Caco-2 (cell line): ENCODE measurements at regions not wholly inside any gene's neighbourhood (a gene's known extent, or its start where the extent isn't known, plus 50 kb on each side); places are given as distances from the start of the nearest gene placed in this dataset.

Experiments
- BruUV-seq: library from RNA; stranded (reverse); fragments of 400-500 nt; replicated peaks from 2 replicates; lab custom pipeline; 2021; lab: Mats Ljungman, UMichigan
- CTCF ChIA-PET: fragments of 300-600 bp; sonication (Branson Sonifier 250); formaldehyde crosslinking; loops from one replicate; lab custom pipeline; 2022; ENCODE audit warnings: antibody characterized with exemption; lab: Charles Lee
- POLR2A ChIA-PET: fragments of 300-600 bp; sonication (Branson Sonifier 250); formaldehyde crosslinking; loops from one replicate; lab custom pipeline; 2022; ENCODE audit warnings: antibody characterized with exemption; lab: Charles Lee
- DNase-seq, 2 experiments: peaks; one replicate each; pipeline versions ENCODE4 v3.0.0 to v3.0.0-alpha.2; 2020 to 2022
- H3K27me3 ChIP-seq: replicated peaks from 2 replicates; pipeline ENCODE4 v1.6.0; 2011; ENCODE audit warnings: low read length; ENCODE audit not compliant: control insufficient read depth, insufficient read depth
- H3K36me3 ChIP-seq: 2 replicates; pipeline ENCODE4 v1.5.1; 2011; ENCODE audit warnings: low read length; ENCODE audit not compliant: control insufficient read depth, insufficient read depth
- H3K4me1 ChIP-seq: fragments of 250-450 bp; sonication (Bioruptor Pico); 2 replicates; pipeline ENCODE4 v1.5.1; 2020; ENCODE audit warnings: mild to moderate bottlenecking
- H3K4me3 ChIP-seq: 2 replicates; pipeline ENCODE4 v1.5.1; 2011; ENCODE audit warnings: low read depth, mild to moderate bottlenecking, control low read depth, low read length
- H3K9me3 ChIP-seq: fragments of 250-450 bp; sonication (Bioruptor Pico); 2 replicates; pipeline ENCODE4 v1.5.1; 2020; ENCODE audit warnings: mild to moderate bottlenecking, moderate library complexity
- H3K27ac Mint-ChIP-seq: one replicate; pipeline ENCODE4 v1.8.0; 2022; ENCODE audit warnings: mixed read lengths; ENCODE audit not compliant: unreplicated experiment
- H3K27me3 Mint-ChIP-seq: one replicate; pipeline ENCODE4 v1.8.0; 2022; ENCODE audit warnings: mixed read lengths; ENCODE audit not compliant: insufficient read depth, unreplicated experiment
- H3K36me3 Mint-ChIP-seq: one replicate; pipeline ENCODE4 v1.8.0; 2022; ENCODE audit warnings: mild to moderate bottlenecking, mixed read lengths; ENCODE audit not compliant: insufficient read depth, unreplicated experiment
- H3K4me1 Mint-ChIP-seq: one replicate; pipeline ENCODE4 v1.8.0; 2022; ENCODE audit warnings: low read depth, mixed read lengths; ENCODE audit not compliant: unreplicated experiment
- H3K4me3 Mint-ChIP-seq: one replicate; pipeline ENCODE4 v1.8.0; 2022; ENCODE audit warnings: mild to moderate bottlenecking, moderate library complexity, mixed read lengths; ENCODE audit not compliant: unreplicated experiment
- H3K9me3 Mint-ChIP-seq: one replicate; pipeline ENCODE4 v1.8.0; 2022; ENCODE audit warnings: mixed read lengths; ENCODE audit not compliant: unreplicated experiment
- intact Hi-C: fragments of 100-400 bp; cut with micrococcal nuclease; formaldehyde crosslinking; loops from one replicate; pipeline ENCODE4 v1.10.0; 2022; ENCODE audit not compliant: unreplicated experiment
- TF ChIP-seq, protein P1 (sequence below), 2 experiments: fragments of 200-600 bp in 1 of 2; IDR thresholded peaks; 1 replicate in 1 of 2; 2 replicates in 1 of 2; pipeline versions ENCODE4 v1.5.1 to v1.8.0; 2011 to 2022; ENCODE audit warnings: antibody characterized with exemption in 1 of 2, control low read depth in 1 of 2, inconsistent platforms in 1 of 2, low read depth in 1 of 2, low read length in 1 of 2, mild to moderate bottlenecking in 1 of 2, moderate library complexity in 1 of 2; ENCODE audit not compliant: insufficient read depth in 1 of 2, severe bottlenecking in 1 of 2, unreplicated experiment in 1 of 2

DNA sequence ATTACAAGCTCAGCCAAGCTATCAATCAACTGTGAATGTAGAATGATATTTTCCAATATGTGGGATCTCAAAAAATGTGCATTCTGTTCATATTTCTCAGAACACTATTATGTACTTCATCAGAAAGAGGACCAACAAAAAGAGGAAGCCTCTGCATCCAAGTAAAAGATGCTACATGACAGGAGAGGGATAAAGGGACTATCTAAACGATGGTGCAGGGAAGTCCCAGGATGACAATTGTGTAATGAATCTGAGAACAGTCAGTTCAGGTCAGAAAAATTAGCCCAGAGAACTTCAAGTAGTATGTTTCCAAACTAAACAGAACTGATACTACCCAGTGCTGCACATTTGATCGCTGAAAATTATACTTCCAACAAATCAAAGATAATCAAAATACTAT, 127.0 kb downstream of the ZNF330 start:
- no peaks in the 10 kb centered on the region for H3K9me3 Mint-ChIP-seq
- H3K27ac Mint-ChIP-seq = no peak overlapping the region
- H3K4me1 Mint-ChIP-seq = no peaks in the 10 kb centered on the region
- ChIA-PET CTCF (interaction anchor here (1.1 kb wide), 1 partner anchor 306 kb away, joined by 4 read pairs; no protein-coding TSS in a partner anchor), POLR2A (no interaction called here)
- intact Hi-C loops = no loop called here
- DNase-seq = no peak
- no peaks in the 10 kb centered on the region for H3K9me3 ChIP-seq
- TF ChIP-seq, protein P1, sequence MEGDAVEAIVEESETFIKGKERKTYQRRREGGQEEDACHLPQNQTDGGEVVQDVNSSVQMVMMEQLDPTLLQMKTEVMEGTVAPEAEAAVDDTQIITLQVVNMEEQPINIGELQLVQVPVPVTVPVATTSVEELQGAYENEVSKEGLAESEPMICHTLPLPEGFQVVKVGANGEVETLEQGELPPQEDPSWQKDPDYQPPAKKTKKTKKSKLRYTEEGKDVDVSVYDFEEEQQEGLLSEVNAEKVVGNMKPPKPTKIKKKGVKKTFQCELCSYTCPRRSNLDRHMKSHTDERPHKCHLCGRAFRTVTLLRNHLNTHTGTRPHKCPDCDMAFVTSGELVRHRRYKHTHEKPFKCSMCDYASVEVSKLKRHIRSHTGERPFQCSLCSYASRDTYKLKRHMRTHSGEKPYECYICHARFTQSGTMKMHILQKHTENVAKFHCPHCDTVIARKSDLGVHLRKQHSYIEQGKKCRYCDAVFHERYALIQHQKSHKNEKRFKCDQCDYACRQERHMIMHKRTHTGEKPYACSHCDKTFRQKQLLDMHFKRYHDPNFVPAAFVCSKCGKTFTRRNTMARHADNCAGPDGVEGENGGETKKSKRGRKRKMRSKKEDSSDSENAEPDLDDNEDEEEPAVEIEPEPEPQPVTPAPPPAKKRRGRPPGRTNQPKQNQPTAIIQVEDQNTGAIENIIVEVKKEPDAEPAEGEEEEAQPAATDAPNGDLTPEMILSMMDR (IDR thresholded peaks at IDR 0.05; ENCODE audit: insufficient read depth in 1 of 2, low read depth in 1 of 2, low read length in 1 of 2, severe bottlenecking in 1 of 2, unreplicated experiment in 1 of 2) = no peak
- H3K27me3 Mint-ChIP-seq = peaks cover 11% of the 10 kb centered on the region
- H3K4me1 ChIP-seq = no peaks in the 10 kb centered on the region
- H3K4me3 ChIP-seq = no peak overlapping the region
- H3K4me3 Mint-ChIP-seq = no peak overlapping the region
- H3K36me3 ChIP-seq = no peaks in the 10 kb centered on the region
- no peaks in the 10 kb centered on the region for H3K27me3 ChIP-seq
- H3K36me3 Mint-ChIP-seq = no peaks in the 10 kb centered on the region
- no TSS peak for BruUV-seq

GRCh38 chr4:141348125-141348524, 127.4 kb downstream of the ZNF330 start:
- POLR2A ChIA-PET = no interaction called here
- Histone ChIP-seq H3K27me3 (no peaks in the 10 kb centered on the region), H3K36me3 (no peaks in the 10 kb centered on the region), H3K4me3 (no peak overlapping the region), H3K4me1 (no peaks in the 10 kb centered on the region), H3K9me3 (no peaks in the 10 kb centered on the region)
- no peak overlapping the region for H3K4me3 Mint-ChIP-seq
- intact Hi-C loops = no loop called here
- no peaks in the 10 kb centered on the region for H3K9me3 Mint-ChIP-seq
- BruUV-seq = no TSS peak
- DNase-seq = no peak
- no peaks in the 10 kb centered on the region for H3K4me1 Mint-ChIP-seq
- TF ChIP-seq, protein P1 (IDR thresholded peaks at IDR 0.05; ENCODE audit: insufficient read depth in 1 of 2, low read depth in 1 of 2, low read length in 1 of 2, severe bottlenecking in 1 of 2, unreplicated experiment in 1 of 2) = no peak
- CTCF ChIA-PET = interaction anchor here (1.1 kb wide), 1 partner anchor 306 kb away, joined by 4 read pairs; no protein-coding TSS in a partner anchor
- peaks cover 7% of the 10 kb centered on the region for H3K27me3 Mint-ChIP-seq
- no peaks in the 10 kb centered on the region for H3K36me3 Mint-ChIP-seq
- no peak overlapping the region for H3K27ac Mint-ChIP-seq

DNA sequence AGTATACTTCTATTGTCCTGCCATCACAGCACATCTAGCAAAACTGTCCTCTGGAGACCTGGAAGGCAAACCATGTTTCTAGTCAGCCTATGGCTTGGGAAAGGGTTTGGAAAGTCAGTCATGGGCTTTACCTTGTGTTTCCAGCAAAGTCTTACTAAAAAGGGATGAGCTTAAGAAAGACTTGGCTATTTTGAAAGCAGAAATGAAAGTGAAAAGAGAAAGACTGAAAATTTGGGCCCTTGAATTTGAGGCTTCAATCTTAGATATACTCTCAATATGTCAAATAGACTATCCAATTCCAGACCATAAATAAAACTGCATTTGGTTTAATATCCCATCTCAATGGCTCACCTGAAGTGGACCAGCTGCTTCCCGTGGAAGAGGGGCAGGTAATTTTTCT, 127.9 kb downstream of the ZNF330 start:
- Histone ChIP-seq H3K9me3 (no peaks in the 10 kb centered on the region), H3K27me3 (no peaks in the 10 kb centered on the region), H3K36me3 (no peaks in the 10 kb centered on the region), H3K4me1 (no peaks in the 10 kb centered on the region), H3K4me3 (no peak overlapping the region)
- intact Hi-C loops = no loop called here
- no peak overlapping the region for H3K4me3 Mint-ChIP-seq
- no peak for DNase-seq
- no peaks in the 10 kb centered on the region for H3K9me3 Mint-ChIP-seq
- H3K36me3 Mint-ChIP-seq = no peaks in the 10 kb centered on the region
- TF ChIP-seq, protein P1 (IDR thresholded peaks at IDR 0.05; ENCODE audit: insufficient read depth in 1 of 2, low read depth in 1 of 2, low read length in 1 of 2, severe bottlenecking in 1 of 2, unreplicated experiment in 1 of 2) = no peak
- CTCF ChIA-PET = no interaction called here
- POLR2A ChIA-PET = no interaction called here
- no peaks in the 10 kb centered on the region for H3K4me1 Mint-ChIP-seq
- peaks cover 7% of the 10 kb centered on the region for H3K27me3 Mint-ChIP-seq
- no TSS peak for BruUV-seq
- H3K27ac Mint-ChIP-seq = no peak overlapping the region
